HEK293T (cell line): ENCODE measurements at regions not wholly inside any gene's neighbourhood (a gene's known extent, or its start where the extent isn't known, plus 50 kb on each side); places are given as distances from the start of the nearest gene placed in this dataset.
A peak's percentile ranks its signal among the peaks of the same experiment; 100 is the strongest.
"Not testable (repeated sequence)": the region's sequence is repeated elsewhere in the genome, so short reads cannot be mapped to it uniquely, and the experiment has no call there.

ENCODE experiments used
- CTCF ChIA-PET: fragments of 350-600 bp; formaldehyde crosslinking; extraction: SDS; loops from one replicate; lab custom pipeline; 2021; ENCODE audit warnings: antibody characterized with exemption, inconsistent platforms; lab: Yijun Ruan, JAX
- POLR2A ChIA-PET: fragments of 350-600 bp; formaldehyde crosslinking; extraction: SDS; loops from one replicate; lab custom pipeline; 2020; ENCODE audit warnings: antibody characterized with exemption, inconsistent platforms; lab: Yijun Ruan, JAX
- DNase-seq: peaks from one replicate; pipeline ENCODE4 v3.0.0; 2012; ENCODE audit warnings: mixed read lengths; ENCODE audit errors: extremely low spot score
- ARNT ChIP-seq: fragments of 450-650 bp; IDR thresholded peaks from 2 replicates; pipeline ENCODE4 v1.6.1; 2017; ENCODE audit warnings: mild to moderate bottlenecking
- BHLHE40 ChIP-seq: fragments of 450-650 bp; IDR thresholded peaks from 2 replicates; pipeline ENCODE4 v1.6.1; 2016; ENCODE audit warnings: mild to moderate bottlenecking, moderate library complexity, borderline replicate concordance
- CTBP1 ChIP-seq: fragments of 450-650 bp; IDR thresholded peaks from 2 replicates; pipeline ENCODE4 v1.6.1; 2016; ENCODE audit warnings: borderline replicate concordance
- ELF4 ChIP-seq: fragments of 450-650 bp; IDR thresholded peaks from 2 replicates; pipeline ENCODE4 v1.6.1; 2017; ENCODE audit warnings: antibody characterized with exemption
- FOXA1 ChIP-seq: fragments of 450-650 bp; IDR thresholded peaks from 2 replicates; pipeline ENCODE4 v1.6.1; 2016; ENCODE audit warnings: mild to moderate bottlenecking
- FOXK2 ChIP-seq: fragments of 450-650 bp; IDR thresholded peaks from 2 replicates; pipeline ENCODE4 v1.6.1; 2016; ENCODE audit warnings: mild to moderate bottlenecking
- FOXM1 ChIP-seq: fragments of 450-650 bp; IDR thresholded peaks from 2 replicates; pipeline ENCODE4 v1.6.1; 2017; ENCODE audit warnings: mild to moderate bottlenecking, borderline replicate concordance
- HDGF ChIP-seq: fragments of 450-650 bp; IDR thresholded peaks from 2 replicates; pipeline ENCODE4 v1.6.1; 2017; ENCODE audit warnings: antibody characterized with exemption, borderline replicate concordance
- L3MBTL2 ChIP-seq: fragments of 450-650 bp; conservative IDR thresholded peaks from 2 replicates; pipeline ENCODE4 v1.6.1; 2016; ENCODE audit warnings: mild to moderate bottlenecking
- LEF1 ChIP-seq: fragments of 450-650 bp; IDR thresholded peaks from 2 replicates; pipeline ENCODE4 v1.6.1; 2017; ENCODE audit warnings: mild to moderate bottlenecking, borderline replicate concordance
- NFRKB ChIP-seq: fragments of 450-650 bp; IDR thresholded peaks from 2 replicates; pipeline ENCODE4 v1.6.1; 2016; ENCODE audit warnings: mild to moderate bottlenecking, moderate library complexity
- PKNOX1 ChIP-seq: fragments of 450-650 bp; IDR thresholded peaks from 2 replicates; pipeline ENCODE4 v1.6.1; 2016
- SP1 ChIP-seq: fragments of 450-650 bp; IDR thresholded peaks from 2 replicates; pipeline ENCODE4 v1.6.1; 2017
- SUZ12 ChIP-seq: fragments of 450-650 bp; IDR thresholded peaks from 2 replicates; pipeline ENCODE4 v1.6.1; 2016; ENCODE audit warnings: mild to moderate bottlenecking
- TARDBP ChIP-seq: fragments of 450-650 bp; IDR thresholded peaks from 2 replicates; pipeline ENCODE4 v1.6.1; 2016
- ZNF384 ChIP-seq: fragments of 450-650 bp; IDR thresholded peaks from 2 replicates; pipeline ENCODE4 v1.6.1; 2016

GRCh38 chr4:147160908-147161513 is 215.3 kb upstream of the TTC29 start:
- CTCF ChIA-PET: interaction anchor here (0.5 to 3.8 kb wide), 11 partner anchors 10 to 1724 kb away, joined by 3 to 22 read pairs (median 3); no protein-coding TSS in a partner anchor
- TF ChIP-seq ZNF384: no peak
- TF ChIP-seq ARNT: no peak
- no peak for TF ChIP-seq SUZ12
- no peak for TF ChIP-seq CTBP1
- no peak for TF ChIP-seq HDGF
- no peak for TF ChIP-seq FOXK2
- TF ChIP-seq PKNOX1: no peak
- no peak for TF ChIP-seq LEF1
- no peak for TF ChIP-seq BHLHE40
- peak; percentile 57 for DNase-seq
- POLR2A ChIA-PET: no interaction called here

GRCh38 chr4:147163311-147163710 is 217.6 kb upstream of the TTC29 start:
- POLR2A ChIA-PET: no interaction called here
- no peak for TF ChIP-seq ELF4
- no peak for TF ChIP-seq FOXM1
- TF ChIP-seq FOXA1: no peak
- TF ChIP-seq NFRKB: no peak
- CTCF ChIA-PET: interaction anchor here (3.8 kb wide), 1 partner anchor 426 kb away, joined by 22 read pairs; no protein-coding TSS in a partner anchor
- DNase-seq: no peak

- CTCF ChIA-PET, POLR2A ChIA-PET, DNase-seq: not testable (repeated sequence)
These were observed 222.5 kb upstream of the TTC29 start for GRCh38 chr4:147168200-147168599.

GRCh38 chr4:147173322-147173721 is 227.7 kb upstream of the TTC29 start:
- no peak for TF ChIP-seq SP1
- DNase-seq: no peak
- ChIA-PET POLR2A (no interaction called here), CTCF (no interaction called here)

GRCh38 chr4:147173797-147174432 is 228.3 kb upstream of the TTC29 start:
- POLR2A ChIA-PET: no interaction called here
- TF ChIP-seq SP1: no peak
- no peak for TF ChIP-seq HDGF
- TF ChIP-seq BHLHE40: no peak
- no peak for TF ChIP-seq CTBP1
- TF ChIP-seq ARNT: no peak
- no peak for TF ChIP-seq LEF1
- TF ChIP-seq TARDBP: no peak
- no peak for DNase-seq
- CTCF ChIA-PET: interaction anchor here (0.6 kb wide), 1 partner anchor 416 kb away, joined by 4 read pairs; no protein-coding TSS in a partner anchor

GRCh38 chr4:147174591-147174990 is 228.9 kb upstream of the TTC29 start:
- ChIA-PET CTCF (interaction anchor here (0.6 kb wide), 1 partner anchor 415 kb away, joined by 4 read pairs; no protein-coding TSS in a partner anchor), POLR2A (no interaction called here)
- no peak for TF ChIP-seq LEF1
- no peak for TF ChIP-seq ZNF384
- no peak for TF ChIP-seq CTBP1
- TF ChIP-seq NFRKB: no peak
- TF ChIP-seq BHLHE40: no peak
- no peak for TF ChIP-seq ARNT
- no peak for TF ChIP-seq ELF4
- TF ChIP-seq HDGF: no peak
- TF ChIP-seq TARDBP: no peak
- TF ChIP-seq FOXK2: no peak
- no peak for TF ChIP-seq FOXM1
- TF ChIP-seq L3MBTL2: no peak
- TF ChIP-seq FOXA1: no peak
- TF ChIP-seq SP1: no peak
- TF ChIP-seq SUZ12: no peak
- TF ChIP-seq PKNOX1: no peak
- no peak for DNase-seq

GRCh38 chr4:147175460-147176025 is 229.9 kb upstream of the TTC29 start:
- CTCF ChIA-PET: no interaction called here

GRCh38 chr4:147182041-147182440 is 236.4 kb upstream of the TTC29 start:
- ChIA-PET CTCF (no interaction called here), POLR2A (no interaction called here)
- DNase-seq: no peak
- TF ChIP-seq HDGF (no peak), FOXA1 (no peak), ELF4 (no peak), BHLHE40 (no peak), ZNF384 (no peak), PKNOX1 (no peak), L3MBTL2 (no peak), NFRKB (no peak)

More at GRCh38 chr4:147175460-147176025, 229.9 kb upstream of the TTC29 start:
- DNase-seq: no peak
- TF ChIP-seq LEF1 (no peak), HDGF (no peak)
- POLR2A ChIA-PET: no interaction called here
